H9 (cell line): ENCODE measurements at regions not wholly inside any gene's neighbourhood (a gene's known extent, or its start where the extent isn't known, plus 50 kb on each side); places are given as distances from the start of the nearest gene placed in this dataset.

Source experiments
- DNase-seq: peaks from one replicate; pipeline ENCODE4 v3.0.0-alpha.2; 2017
- H2AFZ ChIP-seq: one replicate; pipeline ENCODE4 v1.6.1; 2013; ENCODE audit warnings: mild to moderate bottlenecking, low read length, control low read depth, moderate library complexity
- H2AK5ac ChIP-seq: 2 replicates; pipeline ENCODE4 v1.6.1; 2013; ENCODE audit warnings: low read length, control low read depth, mixed read lengths; ENCODE audit not compliant: insufficient read length
- H2BK120ac ChIP-seq: one replicate; pipeline ENCODE4 v1.6.1; 2013; ENCODE audit warnings: low read depth, mild to moderate bottlenecking, low read length, control low read depth, inconsistent platforms; ENCODE audit not compliant: poor library complexity, severe bottlenecking
- H2BK12ac ChIP-seq: 2 replicates; pipeline ENCODE4 v1.6.1; 2013; ENCODE audit warnings: low read length, control low read depth, mixed read lengths, low read depth; ENCODE audit not compliant: insufficient read length
- H2BK15ac ChIP-seq: 2 replicates; pipeline ENCODE4 v1.6.1; 2013; ENCODE audit warnings: low read depth, low read length, control low read depth
- H2BK20ac ChIP-seq: one replicate; pipeline ENCODE4 v1.6.1; 2013; ENCODE audit warnings: low read depth, mild to moderate bottlenecking, low read length, control low read depth, inconsistent platforms; ENCODE audit not compliant: poor library complexity, severe bottlenecking
- H2BK5ac ChIP-seq: 2 replicates; pipeline ENCODE4 v1.6.1; 2013; ENCODE audit warnings: low read length, control low read depth, mixed read lengths; ENCODE audit not compliant: insufficient read length
- H3K14ac ChIP-seq: 2 replicates; pipeline ENCODE4 v1.6.1; 2013; ENCODE audit warnings: low read length, control low read depth; ENCODE audit not compliant: insufficient read depth
- H3K18ac ChIP-seq: 2 replicates; pipeline ENCODE4 v1.6.1; 2013; ENCODE audit warnings: low read depth, mild to moderate bottlenecking, mixed read lengths, low read length, control low read depth; ENCODE audit not compliant: insufficient read length
- H3K23ac ChIP-seq: 2 replicates; pipeline ENCODE4 v1.6.1; 2013; ENCODE audit warnings: low read length, control low read depth, mixed read lengths, low read depth; ENCODE audit not compliant: insufficient read length
- H3K23me2 ChIP-seq: 2 replicates; pipeline ENCODE4 v1.6.1; 2013; ENCODE audit warnings: low read depth, mild to moderate bottlenecking, mixed read lengths, low read length, control low read depth; ENCODE audit not compliant: insufficient read length, poor library complexity, severe bottlenecking
- H3K27ac ChIP-seq: 2 replicates; pipeline ENCODE4 v1.5.1; 2013; ENCODE audit warnings: low read length, control low read depth, mixed read lengths, low read depth; ENCODE audit not compliant: insufficient read length
- H3K27me3 ChIP-seq: 2 replicates; pipeline ENCODE4 v1.6.1; 2013; ENCODE audit warnings: low read length, control low read depth, inconsistent platforms; ENCODE audit not compliant: insufficient read depth
- H3K4ac ChIP-seq: 2 replicates; pipeline ENCODE4 v1.6.1; 2013; ENCODE audit warnings: low read depth, mild to moderate bottlenecking, control low read depth, inconsistent platforms, low read length, moderate library complexity
- H3K4me1 ChIP-seq: 2 replicates; pipeline ENCODE4 v1.6.1; 2013; ENCODE audit warnings: low read length, control low read depth, inconsistent platforms; ENCODE audit not compliant: insufficient read depth
- H3K4me2 ChIP-seq: 2 replicates; pipeline ENCODE4 v1.6.1; 2013; ENCODE audit warnings: low read length, control low read depth, mixed read lengths; ENCODE audit not compliant: insufficient read length, insufficient read depth
- H3K56ac ChIP-seq: 2 replicates; pipeline ENCODE4 v1.6.1; 2013; ENCODE audit warnings: low read depth, mild to moderate bottlenecking, mixed read lengths, low read length, control low read depth; ENCODE audit not compliant: insufficient read length
- H3K79me1 ChIP-seq: 2 replicates; pipeline ENCODE4 v1.6.1; 2013; ENCODE audit warnings: low read depth, mild to moderate bottlenecking, moderate library complexity, low read length, control low read depth, inconsistent platforms; ENCODE audit not compliant: insufficient read depth, poor library complexity, severe bottlenecking
- H3K79me2 ChIP-seq: 2 replicates; pipeline ENCODE4 v1.6.1; 2013; ENCODE audit warnings: low read length, control low read depth, inconsistent platforms; ENCODE audit not compliant: insufficient read depth
- H3K9ac ChIP-seq: 2 replicates; pipeline ENCODE4 v1.6.1; 2013; ENCODE audit warnings: low read length, control low read depth, mixed read lengths; ENCODE audit not compliant: insufficient read length; ENCODE audit errors: extremely low read depth
- H3K9me3 ChIP-seq: one replicate; pipeline ENCODE4 v1.6.1; 2013; ENCODE audit warnings: low read depth, low read length, inconsistent platforms; ENCODE audit not compliant: control insufficient read depth
- H3T11ph ChIP-seq: one replicate; pipeline ENCODE4 v1.6.1; 2013; ENCODE audit warnings: mild to moderate bottlenecking, low read length, control low read depth, inconsistent platforms
- H4K20me1 ChIP-seq: one replicate; pipeline ENCODE4 v1.6.1; 2013; ENCODE audit not compliant: control insufficient read depth, insufficient read length, insufficient read depth
- H4K5ac ChIP-seq: 2 replicates; pipeline ENCODE4 v1.6.1; 2013; ENCODE audit warnings: low read depth, mild to moderate bottlenecking, mixed read lengths, low read length, control low read depth; ENCODE audit not compliant: insufficient read length
- H4K8ac ChIP-seq: replicated peaks from 2 replicates; pipeline ENCODE4 v1.6.1; 2013; ENCODE audit warnings: low read length, control low read depth, mixed read lengths, low read depth; ENCODE audit not compliant: insufficient read length
- H4K91ac ChIP-seq: 2 replicates; pipeline ENCODE4 v1.6.1; 2013; ENCODE audit warnings: low read depth, mild to moderate bottlenecking, moderate library complexity, mixed read lengths, low read length, control low read depth; ENCODE audit not compliant: insufficient read length
- H3K27ac Mint-ChIP-seq, 3 experiments: 2 replicates in 2 of 3; 3 replicates in 1 of 3; pipeline ENCODE4 v1.8.0; 2020 to 2021; ENCODE audit warnings: mixed read lengths in 3 of 3, mild to moderate bottlenecking in 1 of 3, moderate library complexity in 1 of 3
- H3K27me3 Mint-ChIP-seq: 2 replicates; pipeline ENCODE4 v1.8.0; 2021; ENCODE audit warnings: low read depth, mild to moderate bottlenecking, moderate library complexity, mixed read lengths
- H3K36me3 Mint-ChIP-seq, 3 experiments: 2 replicates in 2 of 3; 3 replicates in 1 of 3; pipeline ENCODE4 v1.8.0; 2020 to 2021; ENCODE audit warnings: low read depth in 3 of 3, mixed read lengths in 3 of 3; ENCODE audit not compliant: insufficient read depth in 1 of 3
- H3K4me1 Mint-ChIP-seq, 2 experiments: 2 replicates each; pipeline ENCODE4 v1.8.0; 2020; ENCODE audit warnings: mixed read lengths in 2 of 2
- H3K4me3 Mint-ChIP-seq, 2 experiments: 2 replicates in 1 of 2; 3 replicates in 1 of 2; pipeline ENCODE4 v1.8.0; 2020 to 2021; ENCODE audit warnings: mild to moderate bottlenecking in 2 of 2, mixed read lengths in 2 of 2, moderate library complexity in 1 of 2
- H3K9me3 Mint-ChIP-seq, 2 experiments: 2 replicates in 1 of 2; 3 replicates in 1 of 2; pipeline ENCODE4 v1.8.0; 2020; ENCODE audit warnings: mild to moderate bottlenecking in 2 of 2, mixed read lengths in 2 of 2, moderate library complexity in 1 of 2
- CTCF ChIP-seq: fragments of 200-600 bp; sonication (generic); conservative IDR thresholded peaks from 3 replicates; pipeline ENCODE4 v1.8.0; 2021; ENCODE audit warnings: antibody characterized with exemption, mild to moderate bottlenecking
- WGBS: extraction: QIAGEN DNeasy Blood & Tissue Kit; methylation state at CpG from one replicate; pipeline ENCODE4 v1.1.7; 2013; ENCODE audit warnings: missing lambda C conversion rate, low lambda C conversion rate, mixed read lengths; ENCODE audit not compliant: insufficient read length; ENCODE audit errors: extremely low coverage; 5-methylcytosine and 5-hydroxymethylcytosine counted together

GRCh38 chr18:33803636-33804035, 225.6 kb downstream of the ASXL3 start:
- Histone ChIP-seq H2AFZ (no peak overlapping the region), H3K79me2 (no peaks in the 10 kb centered on the region), H4K91ac (no peak overlapping the region), H2BK20ac (no peak overlapping the region), H2BK15ac (no peak overlapping the region), H2BK5ac (no peak overlapping the region), H3K23ac (no peak overlapping the region), H3K18ac (no peak overlapping the region), H2BK120ac (no peak overlapping the region), H3K14ac (no peak overlapping the region), H4K20me1 (no peaks in the 10 kb centered on the region), H3K79me1 (no peaks in the 10 kb centered on the region), H3K23me2 (no peaks in the 10 kb centered on the region), H3K27ac (no peak overlapping the region), H3K9ac (no peak overlapping the region), H3K4me2 (no peak overlapping the region), H3K4me1 (no peaks in the 10 kb centered on the region), H2BK12ac (no peak overlapping the region), H3K9me3 (no peaks in the 10 kb centered on the region), H3T11ph (no peak overlapping the region), H3K27me3 (no peaks in the 10 kb centered on the region), H3K56ac (no peak overlapping the region), H2AK5ac (no peak overlapping the region), H3K4ac (no peak overlapping the region), H4K5ac (no peak overlapping the region), H4K8ac (no peak overlapping the region)
- TF ChIP-seq CTCF, result no peak
- Mint-ChIP-seq H3K4me3 (no peak overlapping the region), H3K27me3 (no peaks in the 10 kb centered on the region), H3K27ac (no peak overlapping the region), H3K4me1 (no peaks in the 10 kb centered on the region), H3K9me3 (no peaks in the 10 kb centered on the region), H3K36me3 (no peaks in the 10 kb centered on the region)
- DNase-seq, result no peak
- WGBS, result no CpG with 5 or more reads among the region's 3 CpGs
